22Rv1 (cell line): ENCODE measurements at regions not wholly inside any gene's neighbourhood (a gene's known extent, or its start where the extent isn't known, plus 50 kb on each side); places are given as distances from the start of the nearest gene placed in this dataset.
A peak's percentile ranks its signal among the peaks of the same experiment; 100 is the strongest.

ENCODE experiments used
- ZFX ChIP-seq: fragments of 450-650 bp; IDR thresholded peaks from 2 replicates; pipeline ENCODE4 v1.6.1; 2017; ENCODE audit warnings: antibody characterized with exemption, borderline replicate concordance
- TF ChIP-seq, protein P1 (sequence below): fragments of 450-650 bp; IDR thresholded peaks from 2 replicates; pipeline ENCODE4 v1.5.1; 2017; ENCODE audit warnings: mild to moderate bottlenecking

DNA sequence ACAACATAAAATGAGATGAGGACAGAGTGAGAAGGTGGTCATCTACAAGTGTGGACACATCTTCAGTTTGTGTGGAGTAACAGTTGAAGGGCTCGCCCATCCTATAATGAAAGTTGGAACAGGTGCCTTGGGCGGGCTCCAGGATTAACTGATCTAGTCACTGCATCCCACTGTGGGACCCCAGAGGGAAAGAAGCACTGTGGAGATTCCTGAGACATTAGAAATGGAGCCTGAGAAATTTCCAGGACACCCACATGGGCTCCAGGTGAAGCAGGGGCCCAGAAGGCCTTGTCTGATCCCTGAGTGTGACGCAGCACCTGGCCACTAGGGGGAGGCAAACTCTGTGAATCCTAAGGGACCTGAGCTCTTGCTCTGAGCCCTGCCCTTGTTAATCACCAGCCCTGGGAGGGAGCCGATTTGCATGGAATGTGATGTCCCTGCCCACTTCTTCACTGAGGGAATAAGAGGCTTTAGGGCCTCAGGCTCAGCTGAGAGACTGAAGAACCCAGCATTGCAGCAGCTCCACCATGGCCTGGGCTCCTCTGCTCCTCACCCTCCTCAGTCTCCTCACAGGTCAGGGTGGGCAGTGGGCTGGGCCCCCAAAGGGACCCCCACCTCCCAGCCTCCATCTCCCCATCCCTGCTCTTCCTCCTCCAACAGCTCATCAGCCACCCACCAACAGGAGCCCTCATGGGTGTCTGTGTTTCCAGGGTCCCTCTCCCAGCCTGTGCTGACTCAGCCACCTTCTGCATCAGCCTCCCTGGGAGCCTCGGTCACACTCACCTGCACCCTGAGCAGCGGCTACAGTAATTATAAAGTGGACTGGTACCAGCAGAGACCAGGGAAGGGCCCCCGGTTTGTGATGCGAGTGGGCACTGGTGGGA is 98.4 kb downstream of the VPREB1 start:
- TF ChIP-seq, protein P1, sequence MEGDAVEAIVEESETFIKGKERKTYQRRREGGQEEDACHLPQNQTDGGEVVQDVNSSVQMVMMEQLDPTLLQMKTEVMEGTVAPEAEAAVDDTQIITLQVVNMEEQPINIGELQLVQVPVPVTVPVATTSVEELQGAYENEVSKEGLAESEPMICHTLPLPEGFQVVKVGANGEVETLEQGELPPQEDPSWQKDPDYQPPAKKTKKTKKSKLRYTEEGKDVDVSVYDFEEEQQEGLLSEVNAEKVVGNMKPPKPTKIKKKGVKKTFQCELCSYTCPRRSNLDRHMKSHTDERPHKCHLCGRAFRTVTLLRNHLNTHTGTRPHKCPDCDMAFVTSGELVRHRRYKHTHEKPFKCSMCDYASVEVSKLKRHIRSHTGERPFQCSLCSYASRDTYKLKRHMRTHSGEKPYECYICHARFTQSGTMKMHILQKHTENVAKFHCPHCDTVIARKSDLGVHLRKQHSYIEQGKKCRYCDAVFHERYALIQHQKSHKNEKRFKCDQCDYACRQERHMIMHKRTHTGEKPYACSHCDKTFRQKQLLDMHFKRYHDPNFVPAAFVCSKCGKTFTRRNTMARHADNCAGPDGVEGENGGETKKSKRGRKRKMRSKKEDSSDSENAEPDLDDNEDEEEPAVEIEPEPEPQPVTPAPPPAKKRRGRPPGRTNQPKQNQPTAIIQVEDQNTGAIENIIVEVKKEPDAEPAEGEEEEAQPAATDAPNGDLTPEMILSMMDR: peak; percentile 93
- TF ChIP-seq ZFX: no peak
